Loucy (cell line): ENCODE measurements at regions not wholly inside any gene's neighbourhood (a gene's known extent, or its start where the extent isn't known, plus 50 kb on each side); places are given as distances from the start of the nearest gene placed in this dataset.
"Not testable (repeated sequence)": the region's sequence is repeated elsewhere in the genome, so short reads cannot be mapped to it uniquely, and the experiment has no call there.

ENCODE experiments used
- CTCF ChIP-seq: fragments of 200-600 bp; sonication (generic); conservative IDR thresholded peaks from 2 replicates; pipeline ENCODE4 v1.5.1; 2014; ENCODE audit warnings: mild to moderate bottlenecking, antibody characterized with exemption, low read length
- EZH2phosphoT487 ChIP-seq: fragments of 200-600 bp; IDR thresholded peaks from 2 replicates; pipeline ENCODE4 v1.6.1; 2018; ENCODE audit warnings: antibody characterized with exemption, mild to moderate bottlenecking, moderate library complexity, borderline replicate concordance

- not testable (repeated sequence) for TF ChIP-seq EZH2phosphoT487, CTCF
These were observed 402.0 kb downstream of the ZNF33B start for GRCh38 chr10:42236401-42236800.
